ENCODE measurements at regions not wholly inside any gene's neighbourhood (a gene's known extent, or its start where the extent isn't known, plus 50 kb on each side); places are given as distances from the start of the nearest gene placed in this dataset.

DNA sequence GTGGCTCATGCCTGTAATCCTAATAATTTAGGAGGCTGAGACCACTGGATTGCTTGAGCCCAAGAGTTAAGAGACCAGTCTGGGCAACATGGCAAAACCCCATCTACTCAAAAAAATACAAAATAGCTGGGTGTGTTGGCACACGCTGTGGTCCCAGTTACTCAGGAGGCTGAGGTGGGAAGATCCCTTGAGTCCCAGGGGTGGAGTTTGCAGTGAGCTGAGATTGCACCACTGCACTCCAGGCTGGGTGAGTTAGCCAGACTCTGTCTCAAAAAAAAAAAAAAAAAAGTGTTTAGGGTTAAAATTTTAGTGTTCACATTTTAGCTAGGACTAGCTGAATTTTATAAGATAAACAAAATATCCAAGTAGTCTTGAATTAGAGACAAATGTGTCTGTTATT, 1340.1 kb upstream of the EPHA6 start:
- TF ChIP-seq, protein P1, sequence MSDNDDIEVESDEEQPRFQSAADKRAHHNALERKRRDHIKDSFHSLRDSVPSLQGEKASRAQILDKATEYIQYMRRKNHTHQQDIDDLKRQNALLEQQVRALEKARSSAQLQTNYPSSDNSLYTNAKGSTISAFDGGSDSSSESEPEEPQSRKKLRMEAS (IDR thresholded peaks at IDR 0.05; ENCODE audit: low read depth, low read length) = no peak
- TF ChIP-seq MYC (IDR thresholded peaks at IDR 0.05; ENCODE audit: low read depth, low read length) = no peak
- no peak overlapping the region for H3K4me3 ChIP-seq (ENCODE audit: low read depth, low read length)
- no peak for DNase-seq (ENCODE audit: low read depth)

DNA sequence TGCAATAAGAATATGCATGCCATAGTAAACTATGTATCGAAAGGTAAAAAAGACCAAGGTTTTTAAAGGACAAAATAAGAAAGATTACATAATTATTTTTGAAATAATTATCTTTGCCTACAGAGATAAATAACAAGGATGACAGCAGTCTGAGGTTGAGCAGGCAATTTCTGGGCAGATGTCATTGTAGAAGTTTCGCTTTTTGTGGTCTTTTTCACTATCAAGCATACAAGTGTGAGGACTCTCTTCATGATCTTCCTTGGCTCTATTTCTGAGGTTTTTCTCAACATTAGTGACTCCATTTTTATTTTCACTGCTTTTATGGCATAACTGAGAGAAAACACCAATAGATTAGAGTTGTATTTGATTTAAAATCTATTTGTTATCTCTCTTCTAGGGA, 1337.9 kb upstream of the EPHA6 start:
- TF ChIP-seq MYC (IDR thresholded peaks at IDR 0.05; ENCODE audit: low read depth, low read length) (no peak), POLR2A (IDR thresholded peaks at IDR 0.05; ENCODE audit: extremely low read depth, insufficient read length) (no peak)
- TF ChIP-seq, protein P2, sequence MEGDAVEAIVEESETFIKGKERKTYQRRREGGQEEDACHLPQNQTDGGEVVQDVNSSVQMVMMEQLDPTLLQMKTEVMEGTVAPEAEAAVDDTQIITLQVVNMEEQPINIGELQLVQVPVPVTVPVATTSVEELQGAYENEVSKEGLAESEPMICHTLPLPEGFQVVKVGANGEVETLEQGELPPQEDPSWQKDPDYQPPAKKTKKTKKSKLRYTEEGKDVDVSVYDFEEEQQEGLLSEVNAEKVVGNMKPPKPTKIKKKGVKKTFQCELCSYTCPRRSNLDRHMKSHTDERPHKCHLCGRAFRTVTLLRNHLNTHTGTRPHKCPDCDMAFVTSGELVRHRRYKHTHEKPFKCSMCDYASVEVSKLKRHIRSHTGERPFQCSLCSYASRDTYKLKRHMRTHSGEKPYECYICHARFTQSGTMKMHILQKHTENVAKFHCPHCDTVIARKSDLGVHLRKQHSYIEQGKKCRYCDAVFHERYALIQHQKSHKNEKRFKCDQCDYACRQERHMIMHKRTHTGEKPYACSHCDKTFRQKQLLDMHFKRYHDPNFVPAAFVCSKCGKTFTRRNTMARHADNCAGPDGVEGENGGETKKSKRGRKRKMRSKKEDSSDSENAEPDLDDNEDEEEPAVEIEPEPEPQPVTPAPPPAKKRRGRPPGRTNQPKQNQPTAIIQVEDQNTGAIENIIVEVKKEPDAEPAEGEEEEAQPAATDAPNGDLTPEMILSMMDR (IDR thresholded peaks at IDR 0.05; ENCODE audit: low read depth, low read length) = no peak
- TF ChIP-seq, protein P1 (IDR thresholded peaks at IDR 0.05; ENCODE audit: low read depth, low read length) = no peak
- H3K4me3 ChIP-seq (ENCODE audit: low read depth, low read length) = no peak overlapping the region
- no peak for DNase-seq (ENCODE audit: low read depth)

DNA sequence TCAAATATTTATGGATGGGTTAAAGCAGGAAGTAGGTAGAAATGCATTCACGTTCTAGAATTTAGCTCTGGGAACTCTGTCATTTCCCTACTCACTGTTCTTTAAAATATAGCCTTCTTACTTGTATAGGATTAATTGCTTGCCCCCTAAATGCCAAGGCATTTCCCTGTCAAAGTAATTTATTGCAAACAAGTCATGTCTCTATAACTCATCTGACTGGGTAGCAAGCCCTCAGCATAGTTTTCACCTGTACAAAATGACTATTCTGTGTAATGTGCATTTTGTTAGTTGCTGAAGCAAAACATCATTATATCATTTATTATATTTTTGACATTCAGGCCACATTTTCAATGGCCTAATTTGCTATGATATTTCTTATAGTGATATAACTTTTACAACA, 1308.2 kb upstream of the EPHA6 start:
- no peak for DNase-seq (ENCODE audit: low read depth)
- H3K4me3 ChIP-seq (ENCODE audit: low read depth, low read length) = no peak overlapping the region
- TF ChIP-seq MYC (IDR thresholded peaks at IDR 0.05; ENCODE audit: low read depth, low read length) (no peak), POLR2A (IDR thresholded peaks at IDR 0.05; ENCODE audit: extremely low read depth, insufficient read length) (no peak)
- TF ChIP-seq, protein P2 (IDR thresholded peaks at IDR 0.05; ENCODE audit: low read depth, low read length) = no peak
- TF ChIP-seq, protein P1 (IDR thresholded peaks at IDR 0.05; ENCODE audit: low read depth, low read length) = no peak

DNA sequence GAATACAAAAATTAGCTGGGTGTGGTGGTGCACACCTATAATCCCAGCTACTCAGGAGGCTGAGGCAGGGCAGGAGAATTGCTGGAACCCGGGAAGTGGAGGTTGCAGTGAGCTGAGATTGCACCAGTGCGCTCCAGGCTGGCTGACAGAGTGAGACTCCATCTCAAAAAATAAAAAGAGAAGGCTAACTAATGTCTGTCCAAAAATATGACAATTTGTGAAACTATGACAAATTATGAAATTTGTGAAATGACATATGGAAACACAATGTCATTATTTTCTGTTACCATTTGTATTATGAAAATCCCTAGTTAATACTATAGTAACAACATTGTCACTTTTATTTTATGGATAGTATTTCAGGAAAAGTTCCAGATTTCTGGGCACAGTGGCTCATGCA, 1306.3 kb upstream of the EPHA6 start:
- TF ChIP-seq POLR2A (IDR thresholded peaks at IDR 0.05; ENCODE audit: extremely low read depth, insufficient read length) (no peak), MYC (IDR thresholded peaks at IDR 0.05; ENCODE audit: low read depth, low read length) (no peak)
- TF ChIP-seq, protein P2 (IDR thresholded peaks at IDR 0.05; ENCODE audit: low read depth, low read length) = no peak
- TF ChIP-seq, protein P1 (IDR thresholded peaks at IDR 0.05; ENCODE audit: low read depth, low read length) = no peak
- no peak overlapping the region for H3K4me3 ChIP-seq (ENCODE audit: low read depth, low read length)
- DNase-seq (ENCODE audit: low read depth) = no peak

DNA sequence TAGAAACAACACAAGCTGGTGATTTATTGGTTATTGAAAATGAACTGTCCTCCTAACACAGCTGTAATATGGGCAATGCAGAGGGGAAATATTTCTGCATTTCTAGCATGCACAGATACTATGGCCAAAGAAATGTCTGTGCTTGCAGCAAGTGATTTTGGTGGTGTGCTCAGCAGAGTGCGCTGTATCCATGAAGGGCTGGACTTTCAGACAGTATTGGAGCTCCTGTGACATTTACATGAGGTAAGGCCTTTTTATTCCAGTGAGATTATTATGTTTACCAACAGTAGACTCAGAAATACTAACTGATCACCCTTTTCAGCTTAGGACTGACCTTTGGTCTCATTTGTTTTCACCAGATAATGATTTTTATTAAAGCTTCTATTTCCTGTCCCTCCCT, 1302.6 kb upstream of the EPHA6 start:
- no peak for DNase-seq (ENCODE audit: low read depth)
- no peak overlapping the region for H3K4me3 ChIP-seq (ENCODE audit: low read depth, low read length)
- TF ChIP-seq POLR2A (IDR thresholded peaks at IDR 0.05; ENCODE audit: extremely low read depth, insufficient read length) = no peak
- TF ChIP-seq MYC (IDR thresholded peaks at IDR 0.05; ENCODE audit: low read depth, low read length) = no peak
- TF ChIP-seq, protein P1 (IDR thresholded peaks at IDR 0.05; ENCODE audit: low read depth, low read length) = no peak
- TF ChIP-seq, protein P2 (IDR thresholded peaks at IDR 0.05; ENCODE audit: low read depth, low read length) = no peak

DNA sequence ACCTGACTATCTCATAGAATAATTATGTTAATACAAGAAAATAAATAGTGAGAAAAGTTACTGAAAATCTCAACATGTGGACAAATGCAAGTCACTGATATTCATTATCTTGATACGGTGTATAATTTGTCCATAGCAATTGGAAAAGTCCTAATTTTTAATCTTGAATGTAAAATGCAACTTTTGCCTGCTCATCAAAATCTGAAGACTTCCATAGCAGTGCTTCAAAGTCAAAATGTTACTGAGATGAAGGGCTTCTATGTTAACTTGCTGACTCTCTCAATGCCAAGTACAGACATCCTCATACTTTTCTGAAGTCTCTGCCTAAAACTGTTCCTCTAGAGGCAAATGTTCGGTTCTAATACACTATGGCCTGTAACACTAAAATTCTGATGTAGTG, 1300.1 kb upstream of the EPHA6 start:
- DNase-seq (ENCODE audit: low read depth) = no peak
- H3K4me3 ChIP-seq (ENCODE audit: low read depth, low read length) = no peak overlapping the region
- TF ChIP-seq, protein P2 (IDR thresholded peaks at IDR 0.05; ENCODE audit: low read depth, low read length) = no peak
- TF ChIP-seq, protein P1 (IDR thresholded peaks at IDR 0.05; ENCODE audit: low read depth, low read length) = no peak
- TF ChIP-seq MYC (IDR thresholded peaks at IDR 0.05; ENCODE audit: low read depth, low read length) = no peak
- no peak for TF ChIP-seq POLR2A (IDR thresholded peaks at IDR 0.05; ENCODE audit: extremely low read depth, insufficient read length)
